Bone marrow (tissue), 2 donors: ENCODE measurements at regions not wholly inside any gene's neighbourhood (a gene's known extent, or its start where the extent isn't known, plus 50 kb on each side); places are given as distances from the start of the nearest gene placed in this dataset.
"Not testable (repeated sequence)": the region's sequence is repeated elsewhere in the genome, so short reads cannot be mapped to it uniquely, and the experiment has no call there.

ENCODE experiments used
- DNase-seq, 2 donors: peaks; one replicate each; lab custom pipeline; 2025; lab: John Stamatoyannopoulos, UW

GRCh38 chr11:97880209-97880608 lies 1140.5 kb upstream of the CNTN5 start:
- DNase-seq = no peak

- DNase-seq = no peak
Measured at GRCh38 chr11:97883086-97883485, 1137.7 kb upstream of the CNTN5 start.

- no peak for DNase-seq
Measured at GRCh38 chr11:97888641-97889040, 1132.1 kb upstream of the CNTN5 start.

GRCh38 chr11:97890466-97890865 lies 1130.3 kb upstream of the CNTN5 start:
- no peak for DNase-seq

- no peak for DNase-seq
Measured at GRCh38 chr11:97893612-97894011, 1127.1 kb upstream of the CNTN5 start.

GRCh38 chr11:97894978-97895377 lies 1125.8 kb upstream of the CNTN5 start:
- no peak for DNase-seq

GRCh38 chr11:97895572-97895971 lies 1125.2 kb upstream of the CNTN5 start:
- DNase-seq = no peak

GRCh38 chr11:97902828-97903227 lies 1117.9 kb upstream of the CNTN5 start:
- no peak for DNase-seq

- no peak for DNase-seq
Measured at GRCh38 chr11:97905101-97905500, 1115.6 kb upstream of the CNTN5 start.

GRCh38 chr11:97905671-97906070 lies 1115.1 kb upstream of the CNTN5 start:
- no peak for DNase-seq

GRCh38 chr11:97908354-97908753 lies 1112.4 kb upstream of the CNTN5 start:
- no peak for DNase-seq

GRCh38 chr11:97909614-97910399 lies 1110.9 kb upstream of the CNTN5 start:
- DNase-seq = no peak

- DNase-seq = no peak
Measured at GRCh38 chr11:97912629-97913028, 1108.1 kb upstream of the CNTN5 start.

GRCh38 chr11:97922933-97923332 lies 1097.8 kb upstream of the CNTN5 start:
- DNase-seq = not testable (repeated sequence)

- no peak for DNase-seq
Measured at GRCh38 chr11:97934572-97935208, 1086.1 kb upstream of the CNTN5 start.

- DNase-seq = no peak
Measured at GRCh38 chr11:97937501-97937900, 1083.2 kb upstream of the CNTN5 start.

- DNase-seq = no peak
Measured at GRCh38 chr11:97938789-97939188, 1082.0 kb upstream of the CNTN5 start.

GRCh38 chr11:97943493-97943892 lies 1077.3 kb upstream of the CNTN5 start:
- no peak for DNase-seq

- no peak for DNase-seq
Measured at GRCh38 chr11:97948793-97949192, 1072.0 kb upstream of the CNTN5 start.

- no peak for DNase-seq
Measured at GRCh38 chr11:97955595-97955994, 1065.2 kb upstream of the CNTN5 start.

- no peak for DNase-seq
Measured at GRCh38 chr11:97956904-97957303, 1063.8 kb upstream of the CNTN5 start.

GRCh38 chr11:97961431-97961830 lies 1059.3 kb upstream of the CNTN5 start:
- DNase-seq = no peak

GRCh38 chr11:97962758-97963157 lies 1058.0 kb upstream of the CNTN5 start:
- no peak for DNase-seq
